GM12878 (cell line): ENCODE measurements at regions not wholly inside any gene's neighbourhood (a gene's known extent, or its start where the extent isn't known, plus 50 kb on each side); places are given as distances from the start of the nearest gene placed in this dataset.

Experiments used
- ATAC-seq: fragments of 200-7000 bp; cut with Tn5 transposase; 3 replicates; pipeline ENCODE4 v1.9.1; 2020; ENCODE audit warnings: mild to moderate bottlenecking, moderate library complexity
- BruUV-seq: library from RNA; stranded (reverse); fragments of 400-500 nt; replicated peaks from 2 replicates; lab custom pipeline; 2021; lab: Mats Ljungman, UMichigan
- CTCF ChIA-PET: fragments of 300-600 bp; sonication (Branson Sonifier 250); formaldehyde crosslinking; extraction: SDS; loops from one replicate; lab custom pipeline; 2021; ENCODE audit warnings: inconsistent platforms; lab: Yijun Ruan, JAX
- POLR2A ChIA-PET: fragments of 350-600 bp; formaldehyde crosslinking; extraction: SDS; loops from one replicate; lab custom pipeline; 2021; ENCODE audit warnings: inconsistent platforms; lab: Charles Lee
- RAD21 ChIA-PET: fragments of 300-600 bp; sonication (Branson Sonifier 250); formaldehyde crosslinking; loops from one replicate; lab custom pipeline; 2023; ENCODE audit warnings: antibody characterized with exemption; ENCODE audit not compliant: unreplicated experiment; lab: Charles Lee
- SMC1A ChIA-PET: fragments of 300-600 bp; sonication (Branson Sonifier 250); formaldehyde crosslinking; loops from one replicate; lab custom pipeline; 2023; ENCODE audit not compliant: unreplicated experiment, uncharacterized antibody; lab: Charles Lee
- DNase-seq: peaks from one replicate; pipeline ENCODE4 v3.0.0-alpha.2; 2011; ENCODE audit warnings: low read depth, low spot score
- FAIRE-seq: peaks from 3 replicates; lab custom pipeline; 2011; peaks lifted over from hg19 to GRCh38; lab: Jason Lieb, UNC
- H2AFZ ChIP-seq: 2 replicates; pipeline ENCODE4 v1.6.0; 2011; ENCODE audit warnings: low read depth, low read length, control low read depth; ENCODE audit not compliant: control insufficient read depth
- H3K27ac ChIP-seq: 2 replicates; pipeline ENCODE4 v1.5.1; 2011; ENCODE audit warnings: control low read depth; ENCODE audit not compliant: control insufficient read depth, insufficient read depth
- H3K27me3 ChIP-seq, 2 experiments: replicated peaks in 1 of 2; 2 replicates each; pipeline versions ENCODE4 v1.6.0 to v1.6.1; 2011; ENCODE audit warnings: low read length in 1 of 2; ENCODE audit not compliant: control insufficient read depth in 2 of 2, insufficient read depth in 2 of 2
- H3K36me3 ChIP-seq, 2 experiments: 2 replicates each; pipeline ENCODE4 v1.5.1; 2011; ENCODE audit warnings: low read length in 1 of 2; ENCODE audit not compliant: control insufficient read depth in 2 of 2, insufficient read depth in 2 of 2
- H3K4me1 ChIP-seq: 2 replicates; pipeline ENCODE4 v1.6.1; 2011; ENCODE audit warnings: mild to moderate bottlenecking, low read length, moderate library complexity, mixed read lengths; ENCODE audit not compliant: control insufficient read depth, insufficient read depth
- H3K4me2 ChIP-seq: 2 replicates; pipeline ENCODE4 v1.6.0; 2011; ENCODE audit warnings: control low read depth; ENCODE audit not compliant: control insufficient read depth, insufficient read depth
- H3K4me3 ChIP-seq: fragments of 200-600 bp; sonication (generic); 2 replicates; pipeline ENCODE4 v1.5.1; 2016
- H3K79me2 ChIP-seq: 2 replicates; pipeline ENCODE4 v1.6.0; 2011; ENCODE audit warnings: low read length; ENCODE audit not compliant: control insufficient read depth, insufficient read depth
- H3K9ac ChIP-seq: 2 replicates; pipeline ENCODE4 v1.8.0; 2011; ENCODE audit warnings: low read length, control low read depth, mixed read lengths; ENCODE audit not compliant: control insufficient read depth, insufficient read depth
- H3K9me3 ChIP-seq: replicated peaks from 3 replicates; pipeline ENCODE4 v1.5.1; 2011; ENCODE audit warnings: mild to moderate bottlenecking, low read length; ENCODE audit not compliant: control insufficient read depth, insufficient read depth
- H4K20me1 ChIP-seq: 2 replicates; pipeline ENCODE4 v1.6.0; 2011; ENCODE audit not compliant: control insufficient read depth, insufficient read depth
- BMI1 ChIP-seq: fragments of 450-650 bp; IDR thresholded peaks from 2 replicates; pipeline ENCODE4 v1.6.1; 2016; ENCODE audit warnings: mild to moderate bottlenecking, moderate library complexity, borderline replicate concordance
- BRCA1 ChIP-seq: IDR thresholded peaks from 2 replicates; pipeline ENCODE4 v1.6.1; 2011; ENCODE audit warnings: low read depth, low read length, improper control_type of control experiment
- CBFB ChIP-seq: IDR thresholded peaks from 2 replicates; pipeline ENCODE4 v1.6.1; 2016; ENCODE audit warnings: antibody characterized with exemption, low read depth
- GATAD2B ChIP-seq: fragments of 450-650 bp; conservative IDR thresholded peaks from 2 replicates; pipeline ENCODE4 v1.6.1; 2017; ENCODE audit warnings: low read depth, mild to moderate bottlenecking, moderate library complexity
- HDGF ChIP-seq: fragments of 450-650 bp; IDR thresholded peaks from 2 replicates; pipeline ENCODE4 v1.6.1; 2016; ENCODE audit warnings: antibody characterized with exemption
- IKZF2 ChIP-seq, 2 experiments: fragments of 450-650 bp; IDR thresholded peaks; 2 replicates each; pipeline ENCODE4 v1.6.1; 2017; ENCODE audit warnings: mild to moderate bottlenecking in 2 of 2, moderate library complexity in 2 of 2
- IRF4 ChIP-seq: IDR thresholded peaks from 2 replicates; pipeline ENCODE4 v1.6.1; 2011; ENCODE audit warnings: low read depth, low read length
- MXI1 ChIP-seq: fragments of 150-350 bp; IDR thresholded peaks from 2 replicates; pipeline ENCODE4 v1.6.1; 2011; ENCODE audit warnings: low read depth, mild to moderate bottlenecking, inconsistent platforms, low read length, improper control_type of control experiment
- ZZZ3 ChIP-seq: IDR thresholded peaks from 2 replicates; pipeline ENCODE4 v1.6.1; 2011; ENCODE audit warnings: low read depth; ENCODE audit not compliant: control insufficient read depth, insufficient read length
- WGBS: methylation state at CpG from one replicate; pipeline ENCODE4 v1.1.6; 2016; ENCODE audit warnings: low lambda C conversion rate; ENCODE audit not compliant: insufficient replicate concordance, insufficient coverage; ENCODE audit errors: missing lambda C conversion rate; 5-methylcytosine and 5-hydroxymethylcytosine counted together
- in situ Hi-C: fragments of 300-500 bp; cut with MboI; formaldehyde crosslinking; loops from 9 replicates; pipeline ENCODE4 v1.14.3; 2018; ENCODE audit warnings: mixed read lengths
- intact Hi-C: fragments of 100-400 bp; cut with micrococcal nuclease; formaldehyde crosslinking; loops from one replicate; pipeline ENCODE4 v1.14.2; 2022; ENCODE audit not compliant: unreplicated experiment
- TF ChIP-seq, protein P1 (sequence below): fragments of 450-650 bp; IDR thresholded peaks from 2 replicates; pipeline ENCODE4 v1.6.1; 2018; ENCODE audit warnings: borderline replicate concordance, mild to moderate bottlenecking; ENCODE audit not compliant: partially characterized antibody
- TF ChIP-seq, protein P2 (sequence below): fragments of 150-350 bp; IDR thresholded peaks from 2 replicates; pipeline ENCODE4 v1.6.1; 2014; ENCODE audit warnings: mild to moderate bottlenecking, low read depth, low read length
- TF ChIP-seq, protein P3 (sequence below): IDR thresholded peaks from 2 replicates; pipeline ENCODE4 v1.6.1; 2012; ENCODE audit warnings: low read depth, low read length, improper control_type of control experiment
- TF ChIP-seq, protein P4 (sequence below): fragments of 450-650 bp; IDR thresholded peaks from 2 replicates; pipeline ENCODE4 v1.6.1; 2017; ENCODE audit warnings: mild to moderate bottlenecking, low read depth, inconsistent platforms; ENCODE audit not compliant: poor library complexity, severe bottlenecking
- TF ChIP-seq, protein P5 (sequence below): IDR thresholded peaks from 2 replicates; pipeline ENCODE4 v1.6.1; 2011; ENCODE audit warnings: borderline replicate concordance, low read depth, mild to moderate bottlenecking, moderate library complexity, mixed read lengths, low read length; ENCODE audit not compliant: insufficient read depth; ENCODE audit errors: extremely low read length

DNA sequence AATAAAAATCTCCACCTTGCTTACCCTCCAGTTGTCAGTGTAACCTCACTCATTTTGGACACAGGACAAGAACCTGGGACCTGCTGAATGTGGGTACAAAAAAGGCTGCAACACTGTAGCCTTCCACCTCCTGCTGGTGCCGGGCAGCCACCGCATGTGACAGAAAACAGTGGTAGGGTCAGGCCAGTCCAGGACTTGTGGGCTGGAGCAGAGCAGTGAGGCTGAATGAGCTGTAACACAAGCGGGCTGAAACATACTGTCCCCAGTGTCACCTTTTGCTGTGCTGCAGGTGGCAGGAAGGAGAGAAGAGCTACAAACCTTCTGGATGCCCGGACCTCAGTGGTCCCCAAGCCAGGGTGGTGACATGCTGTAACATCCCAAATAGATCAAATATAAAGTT is 465.4 kb upstream of the FOXG1 start (continued):
- TF ChIP-seq, protein P1, sequence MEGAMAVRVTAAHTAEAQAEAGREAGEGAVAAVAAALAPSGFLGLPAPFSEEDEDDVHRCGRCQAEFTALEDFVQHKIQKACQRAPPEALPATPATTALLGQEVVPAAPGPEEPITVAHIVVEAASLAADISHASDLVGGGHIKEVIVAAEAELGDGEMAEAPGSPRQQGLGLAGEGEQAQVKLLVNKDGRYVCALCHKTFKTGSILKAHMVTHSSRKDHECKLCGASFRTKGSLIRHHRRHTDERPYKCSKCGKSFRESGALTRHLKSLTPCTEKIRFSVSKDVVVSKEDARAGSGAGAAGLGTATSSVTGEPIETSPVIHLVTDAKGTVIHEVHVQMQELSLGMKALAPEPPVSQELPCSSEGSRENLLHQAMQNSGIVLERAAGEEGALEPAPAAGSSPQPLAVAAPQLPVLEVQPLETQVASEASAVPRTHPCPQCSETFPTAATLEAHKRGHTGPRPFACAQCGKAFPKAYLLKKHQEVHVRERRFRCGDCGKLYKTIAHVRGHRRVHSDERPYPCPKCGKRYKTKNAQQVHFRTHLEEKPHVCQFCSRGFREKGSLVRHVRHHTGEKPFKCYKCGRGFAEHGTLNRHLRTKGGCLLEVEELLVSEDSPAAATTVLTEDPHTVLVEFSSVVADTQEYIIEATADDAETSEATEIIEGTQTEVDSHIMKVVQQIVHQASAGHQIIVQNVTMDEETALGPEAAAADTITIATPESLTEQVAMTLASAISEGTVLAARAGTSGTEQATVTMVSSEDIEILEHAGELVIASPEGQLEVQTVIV = no peak

DNA sequence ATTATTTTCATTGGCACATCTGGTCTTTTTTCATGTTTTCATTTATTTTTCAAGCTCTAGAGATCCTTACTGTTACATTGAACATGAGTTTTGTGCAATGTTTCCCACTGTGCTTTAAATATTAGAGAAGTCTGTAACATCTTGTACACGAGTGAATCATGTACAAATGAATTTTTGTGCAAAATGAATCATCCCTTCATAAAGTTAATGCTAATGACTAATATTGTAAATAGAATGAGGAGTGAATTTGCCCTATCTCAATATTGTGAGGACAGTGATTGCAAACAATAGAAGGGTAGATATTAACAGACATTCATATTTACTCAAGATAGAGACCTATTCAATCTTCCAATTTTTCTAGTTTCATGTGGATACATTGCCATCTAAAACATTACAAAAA is 463.3 kb upstream of the FOXG1 start:
- FAIRE-seq = no peak
- CTCF ChIA-PET = no interaction called here
- Histone ChIP-seq H3K4me1 (no peaks in the 10 kb centered on the region), H3K27me3 (no peaks in the 10 kb centered on the region), H3K36me3 (no peaks in the 10 kb centered on the region), H3K79me2 (no peaks in the 10 kb centered on the region), H3K9me3 (no peaks in the 10 kb centered on the region; the same call in 2 of the 3 replicates), H3K4me3 (no peak overlapping the region), H3K27ac (no peak overlapping the region), H3K4me2 (no peak overlapping the region), H3K9ac (no peak overlapping the region), H4K20me1 (no peaks in the 10 kb centered on the region), H2AFZ (no peak overlapping the region)
- intact Hi-C loops (no loop called here), in situ Hi-C loops (no loop called here)
- TF ChIP-seq ZZZ3 (no peak), IRF4 (no peak), HDGF (no peak), GATAD2B (no peak), IKZF2 (IDR thresholded peaks at IDR 0.05) (no peak), BMI1 (no peak), BRCA1 (no peak), MXI1 (no peak), CBFB (no peak)
- TF ChIP-seq, protein P2, sequence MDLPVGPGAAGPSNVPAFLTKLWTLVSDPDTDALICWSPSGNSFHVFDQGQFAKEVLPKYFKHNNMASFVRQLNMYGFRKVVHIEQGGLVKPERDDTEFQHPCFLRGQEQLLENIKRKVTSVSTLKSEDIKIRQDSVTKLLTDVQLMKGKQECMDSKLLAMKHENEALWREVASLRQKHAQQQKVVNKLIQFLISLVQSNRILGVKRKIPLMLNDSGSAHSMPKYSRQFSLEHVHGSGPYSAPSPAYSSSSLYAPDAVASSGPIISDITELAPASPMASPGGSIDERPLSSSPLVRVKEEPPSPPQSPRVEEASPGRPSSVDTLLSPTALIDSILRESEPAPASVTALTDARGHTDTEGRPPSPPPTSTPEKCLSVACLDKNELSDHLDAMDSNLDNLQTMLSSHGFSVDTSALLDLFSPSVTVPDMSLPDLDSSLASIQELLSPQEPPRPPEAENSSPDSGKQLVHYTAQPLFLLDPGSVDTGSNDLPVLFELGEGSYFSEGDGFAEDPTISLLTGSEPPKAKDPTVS = no peak
- TF ChIP-seq, protein P3, sequence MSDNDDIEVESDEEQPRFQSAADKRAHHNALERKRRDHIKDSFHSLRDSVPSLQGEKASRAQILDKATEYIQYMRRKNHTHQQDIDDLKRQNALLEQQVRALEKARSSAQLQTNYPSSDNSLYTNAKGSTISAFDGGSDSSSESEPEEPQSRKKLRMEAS = no peak
- TF ChIP-seq, protein P4, sequence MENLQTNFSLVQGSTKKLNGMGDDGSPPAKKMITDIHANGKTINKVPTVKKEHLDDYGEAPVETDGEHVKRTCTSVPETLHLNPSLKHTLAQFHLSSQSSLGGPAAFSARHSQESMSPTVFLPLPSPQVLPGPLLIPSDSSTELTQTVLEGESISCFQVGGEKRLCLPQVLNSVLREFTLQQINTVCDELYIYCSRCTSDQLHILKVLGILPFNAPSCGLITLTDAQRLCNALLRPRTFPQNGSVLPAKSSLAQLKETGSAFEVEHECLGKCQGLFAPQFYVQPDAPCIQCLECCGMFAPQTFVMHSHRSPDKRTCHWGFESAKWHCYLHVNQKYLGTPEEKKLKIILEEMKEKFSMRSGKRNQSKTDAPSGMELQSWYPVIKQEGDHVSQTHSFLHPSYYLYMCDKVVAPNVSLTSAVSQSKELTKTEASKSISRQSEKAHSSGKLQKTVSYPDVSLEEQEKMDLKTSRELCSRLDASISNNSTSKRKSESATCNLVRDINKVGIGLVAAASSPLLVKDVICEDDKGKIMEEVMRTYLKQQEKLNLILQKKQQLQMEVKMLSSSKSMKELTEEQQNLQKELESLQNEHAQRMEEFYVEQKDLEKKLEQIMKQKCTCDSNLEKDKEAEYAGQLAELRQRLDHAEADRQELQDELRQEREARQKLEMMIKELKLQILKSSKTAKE = no peak
- TF ChIP-seq, protein P5, sequence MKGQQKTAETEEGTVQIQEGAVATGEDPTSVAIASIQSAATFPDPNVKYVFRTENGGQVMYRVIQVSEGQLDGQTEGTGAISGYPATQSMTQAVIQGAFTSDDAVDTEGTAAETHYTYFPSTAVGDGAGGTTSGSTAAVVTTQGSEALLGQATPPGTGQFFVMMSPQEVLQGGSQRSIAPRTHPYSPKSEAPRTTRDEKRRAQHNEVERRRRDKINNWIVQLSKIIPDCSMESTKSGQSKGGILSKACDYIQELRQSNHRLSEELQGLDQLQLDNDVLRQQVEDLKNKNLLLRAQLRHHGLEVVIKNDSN = no peak
- no peak for DNase-seq
- no peak for ATAC-seq
- 0% methylated on average over 1 of the region's 1 CpG for WGBS
- SMC1A ChIA-PET = no interaction called here
- RAD21 ChIA-PET = no interaction called here
- POLR2A ChIA-PET = no interaction called here
- no TSS peak for BruUV-seq
